SK-N-SH (cell line): ENCODE measurements at regions not wholly inside any gene's neighbourhood (a gene's known extent, or its start where the extent isn't known, plus 50 kb on each side); places are given as distances from the start of the nearest gene placed in this dataset.

Experiments
- CTCF ChIA-PET: fragments of 300-600, 350-600 bp; formaldehyde crosslinking; extraction: SDS; loops from one replicate; lab custom pipeline; 2021; lab: Yijun Ruan, JAX
- POLR2A ChIA-PET: fragments of 350-600 bp; sonication (Branson Sonifier 250); formaldehyde crosslinking; extraction: SDS; loops from one replicate; lab custom pipeline; 2020; ENCODE audit warnings: antibody characterized with exemption, inconsistent platforms; lab: Yijun Ruan, JAX
- DNase-seq: peaks from one replicate; pipeline ENCODE4 v3.0.0; 2012
- H2AFZ ChIP-seq: fragments of 200-600 bp; sonication (generic); 2 replicates; pipeline ENCODE4 v1.8.1; 2016; ENCODE audit warnings: antibody characterized with exemption, mild to moderate bottlenecking, low read depth
- H3F3A ChIP-seq: fragments of 200-600 bp; sonication (generic); replicated peaks from 2 replicates; pipeline ENCODE3; 2016; ENCODE audit warnings: antibody characterized with exemption, mild to moderate bottlenecking; ENCODE audit not compliant: insufficient read depth
- H3K27ac ChIP-seq, 2 experiments: fragments of 200-500 bp in 1 of 2; fragments of 200-600 bp in 1 of 2; sonication (Bioruptor generic) in 1 of 2; sonication (generic), shearing (Covaris generic) in 1 of 2; 2 replicates each; pipeline versions ENCODE4 v1.5.1 to v1.6.1; 2014 to 2016; ENCODE audit warnings: low read depth in 2 of 2, inconsistent platforms in 1 of 2, low read length in 1 of 2, mild to moderate bottlenecking in 1 of 2, mixed read lengths in 1 of 2
- H3K27me3 ChIP-seq: fragments of 200-600 bp; sonication (generic), shearing (Covaris generic); 2 replicates; pipeline ENCODE4 v1.6.1; 2016; ENCODE audit warnings: mixed run types; ENCODE audit not compliant: insufficient read depth
- H3K36me3 ChIP-seq, 2 experiments: fragments of 200-500 bp in 1 of 2; fragments of 200-600 bp in 1 of 2; sonication (Bioruptor generic) in 1 of 2; sonication (generic) in 1 of 2; replicated peaks in 1 of 2; 2 replicates each; pipeline versions ENCODE3 to v1.5.1; 2014 to 2016; ENCODE audit warnings: low read length in 1 of 2, mild to moderate bottlenecking in 1 of 2; ENCODE audit not compliant: insufficient read depth in 2 of 2, control insufficient read depth in 1 of 2
- H3K4me1 ChIP-seq, 2 experiments: fragments of 200-500 bp in 1 of 2; fragments of 200-600 bp in 1 of 2; sonication (Bioruptor generic) in 1 of 2; sonication (generic), shearing (Covaris generic) in 1 of 2; 2 replicates each; pipeline versions ENCODE4 v1.5.1 to v1.6.1; 2014 to 2016; ENCODE audit warnings: low read depth in 1 of 2, low read length in 1 of 2, mixed run types in 1 of 2; ENCODE audit not compliant: insufficient read depth in 2 of 2, control insufficient read depth in 1 of 2
- H3K4me2 ChIP-seq: fragments of 200-600 bp; sonication (generic), shearing (Covaris generic); 2 replicates; pipeline ENCODE4 v1.6.1; 2017; ENCODE audit warnings: mixed run types
- H3K4me3 ChIP-seq, 2 experiments: fragments of 200-500 bp in 1 of 2; fragments of 200-600 bp in 1 of 2; sonication (Bioruptor generic) in 1 of 2; sonication (generic), shearing (Covaris generic) in 1 of 2; 2 replicates each; pipeline versions ENCODE4 v1.5.1 to v1.8.1; 2014 to 2016; ENCODE audit warnings: low read depth in 2 of 2, inconsistent platforms in 1 of 2, low read length in 1 of 2, mild to moderate bottlenecking in 1 of 2, mixed read lengths in 1 of 2, moderate library complexity in 1 of 2
- H3K79me2 ChIP-seq: fragments of 200-600 bp; sonication (generic); 2 replicates; pipeline ENCODE4 v1.8.1; 2017; ENCODE audit warnings: mild to moderate bottlenecking; ENCODE audit not compliant: insufficient read depth
- H3K9ac ChIP-seq: fragments of 200-600 bp; sonication (generic); 2 replicates; pipeline ENCODE4 v1.6.1; 2017; ENCODE audit warnings: mixed run types
- H3K9me2 ChIP-seq: fragments of 200-600 bp; sonication (generic); 2 replicates; pipeline ENCODE4 v1.6.1; 2017; ENCODE audit warnings: mixed run types
- H3K9me3 ChIP-seq: fragments of 200-600 bp; sonication (generic); 2 replicates; pipeline ENCODE4 v1.6.1; 2017; ENCODE audit warnings: mixed run types, mild to moderate bottlenecking, moderate library complexity
- H4K20me1 ChIP-seq: fragments of 200-600 bp; sonication (generic); 2 replicates; pipeline ENCODE4 v1.6.1; 2017; ENCODE audit warnings: mild to moderate bottlenecking, mixed run types; ENCODE audit not compliant: insufficient read depth
- CHD2 ChIP-seq: fragments of 150-350 bp; IDR thresholded peaks from 2 replicates; pipeline ENCODE4 v1.6.1; 2018; ENCODE audit warnings: low read length; ENCODE audit not compliant: partially characterized antibody
- ELF1 ChIP-seq: IDR thresholded peaks from 2 replicates; pipeline ENCODE4 v1.4.0; 2012
- EP300 ChIP-seq, 2 experiments: IDR thresholded peaks; 2 replicates each; pipeline versions ENCODE4 v1.4.0 to v1.6.1; 2012; ENCODE audit warnings: borderline replicate concordance in 1 of 2, low read depth in 1 of 2, low read length in 1 of 2
- EZH2phosphoT487 ChIP-seq: fragments of 200-600 bp; sonication (generic); IDR thresholded peaks from 2 replicates; pipeline ENCODE4 v1.6.1; 2017; ENCODE audit warnings: low read depth, mixed run types, mild to moderate bottlenecking, antibody characterized with exemption, moderate library complexity, borderline replicate concordance
- FOSL2 ChIP-seq: IDR thresholded peaks from 2 replicates; pipeline ENCODE4 v1.4.0; 2012; ENCODE audit warnings: low read depth, mild to moderate bottlenecking, moderate library complexity, borderline replicate concordance
- FOXM1 ChIP-seq: IDR thresholded peaks from 2 replicates; pipeline ENCODE4 v1.4.0; 2012; ENCODE audit warnings: low read depth, mild to moderate bottlenecking
- GABPA ChIP-seq: IDR thresholded peaks from 2 replicates; pipeline ENCODE4 v1.4.0; 2012; ENCODE audit warnings: low read depth, mild to moderate bottlenecking
- GATA2 ChIP-seq: sonication (generic); formaldehyde crosslinking; IDR thresholded peaks from 2 replicates; pipeline ENCODE4 v1.5.0; 2020; ENCODE audit warnings: mild to moderate bottlenecking, missing genetic modification reagents
- MXI1 ChIP-seq: IDR thresholded peaks from 2 replicates; pipeline ENCODE4 v1.6.1; 2012; ENCODE audit warnings: mild to moderate bottlenecking, low read depth, low read length, improper control_type of control experiment
- NFIC ChIP-seq: IDR thresholded peaks from 2 replicates; pipeline ENCODE4 v1.4.0; 2012; ENCODE audit warnings: borderline replicate concordance
- RCOR1 ChIP-seq: fragments of 150-350 bp; IDR thresholded peaks from 2 replicates; pipeline ENCODE4 v1.6.1; 2017; ENCODE audit warnings: antibody characterized with exemption, low read length
- RFX5 ChIP-seq: IDR thresholded peaks from 2 replicates; pipeline ENCODE4 v1.6.1; 2012; ENCODE audit warnings: mild to moderate bottlenecking, improper control_type of control experiment, low read length
- SMC3 ChIP-seq: IDR thresholded peaks from 2 replicates; pipeline ENCODE4 v1.6.1; 2012; ENCODE audit warnings: low read depth, low read length, improper control_type of control experiment
- TAF1 ChIP-seq: IDR thresholded peaks from 2 replicates; pipeline ENCODE4 v1.6.1; 2012; ENCODE audit warnings: low read depth, mild to moderate bottlenecking, low read length, moderate library complexity, borderline replicate concordance
- WGBS: methylation state at CpG from one replicate; pipeline ENCODE4 v1.1.6; 2017; ENCODE audit warnings: low lambda C conversion rate; 5-methylcytosine and 5-hydroxymethylcytosine counted together
- TF ChIP-seq, protein P1 (sequence below): IDR thresholded peaks from 2 replicates; pipeline ENCODE4 v1.6.1; 2012; ENCODE audit warnings: mild to moderate bottlenecking, low read depth, low read length, moderate library complexity
- TF ChIP-seq, protein P2 (sequence below): fragments of 200-600 bp; sonication (generic); IDR thresholded peaks from 2 replicates; pipeline ENCODE4 v1.6.1; 2017; ENCODE audit warnings: antibody characterized with exemption, mild to moderate bottlenecking, moderate library complexity
- TF ChIP-seq, protein P3 (sequence below): fragments of 150-350 bp; IDR thresholded peaks from 2 replicates; pipeline ENCODE4 v1.6.1; 2017; ENCODE audit warnings: antibody characterized with exemption, low read length, low read depth, borderline replicate concordance
- TF ChIP-seq, protein P4 (sequence below): IDR thresholded peaks from 2 replicates; pipeline ENCODE4 v1.4.0; 2012; ENCODE audit warnings: low read depth, borderline replicate concordance

DNA sequence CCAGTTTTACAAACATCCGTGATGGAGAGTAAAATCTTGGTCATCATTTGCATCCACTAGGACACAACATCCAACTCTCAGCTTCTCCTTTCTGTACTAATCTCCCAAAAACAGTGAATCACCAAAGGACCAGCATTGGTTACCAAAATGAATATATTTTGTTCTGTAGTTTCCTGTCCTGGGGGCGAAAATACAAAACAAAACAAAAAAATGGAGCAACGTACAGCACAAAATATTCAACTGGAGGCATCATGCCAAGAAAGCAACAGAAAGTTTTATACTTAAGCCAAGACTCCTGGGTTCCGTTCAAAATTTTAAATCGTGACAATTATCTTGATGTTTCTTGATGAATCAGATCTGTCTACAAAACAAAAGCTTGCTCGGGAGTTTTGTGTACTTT is 126.6 kb upstream of the CCDC28A start:
- no peaks in the 10 kb centered on the region for H3K9me2 ChIP-seq
- no peaks in the 10 kb centered on the region for H3K27me3 ChIP-seq
- no peaks in the 10 kb centered on the region for H3K79me2 ChIP-seq
- H3F3A ChIP-seq, result no peaks in the 10 kb centered on the region
- DNase-seq, result no peak
- no peaks in the 10 kb centered on the region for H4K20me1 ChIP-seq
- H3K4me3 ChIP-seq, result no peak overlapping the region
- H2AFZ ChIP-seq, result no peak overlapping the region
- 10% methylated on average over 6 of the region's 6 CpGs for WGBS
- no peaks in the 10 kb centered on the region for H3K9me3 ChIP-seq
- no peak for TF ChIP-seq EP300 (IDR thresholded peaks at IDR 0.05; ENCODE audit: borderline replicate concordance in 1 of 2, low read depth in 1 of 2, low read length in 1 of 2)
- TF ChIP-seq NFIC, result no peak
- no peak for TF ChIP-seq GATA2 (CRISPR knock-in tag)
- no peak for TF ChIP-seq EZH2phosphoT487
- no peak for TF ChIP-seq FOSL2
- TF ChIP-seq, protein P1, sequence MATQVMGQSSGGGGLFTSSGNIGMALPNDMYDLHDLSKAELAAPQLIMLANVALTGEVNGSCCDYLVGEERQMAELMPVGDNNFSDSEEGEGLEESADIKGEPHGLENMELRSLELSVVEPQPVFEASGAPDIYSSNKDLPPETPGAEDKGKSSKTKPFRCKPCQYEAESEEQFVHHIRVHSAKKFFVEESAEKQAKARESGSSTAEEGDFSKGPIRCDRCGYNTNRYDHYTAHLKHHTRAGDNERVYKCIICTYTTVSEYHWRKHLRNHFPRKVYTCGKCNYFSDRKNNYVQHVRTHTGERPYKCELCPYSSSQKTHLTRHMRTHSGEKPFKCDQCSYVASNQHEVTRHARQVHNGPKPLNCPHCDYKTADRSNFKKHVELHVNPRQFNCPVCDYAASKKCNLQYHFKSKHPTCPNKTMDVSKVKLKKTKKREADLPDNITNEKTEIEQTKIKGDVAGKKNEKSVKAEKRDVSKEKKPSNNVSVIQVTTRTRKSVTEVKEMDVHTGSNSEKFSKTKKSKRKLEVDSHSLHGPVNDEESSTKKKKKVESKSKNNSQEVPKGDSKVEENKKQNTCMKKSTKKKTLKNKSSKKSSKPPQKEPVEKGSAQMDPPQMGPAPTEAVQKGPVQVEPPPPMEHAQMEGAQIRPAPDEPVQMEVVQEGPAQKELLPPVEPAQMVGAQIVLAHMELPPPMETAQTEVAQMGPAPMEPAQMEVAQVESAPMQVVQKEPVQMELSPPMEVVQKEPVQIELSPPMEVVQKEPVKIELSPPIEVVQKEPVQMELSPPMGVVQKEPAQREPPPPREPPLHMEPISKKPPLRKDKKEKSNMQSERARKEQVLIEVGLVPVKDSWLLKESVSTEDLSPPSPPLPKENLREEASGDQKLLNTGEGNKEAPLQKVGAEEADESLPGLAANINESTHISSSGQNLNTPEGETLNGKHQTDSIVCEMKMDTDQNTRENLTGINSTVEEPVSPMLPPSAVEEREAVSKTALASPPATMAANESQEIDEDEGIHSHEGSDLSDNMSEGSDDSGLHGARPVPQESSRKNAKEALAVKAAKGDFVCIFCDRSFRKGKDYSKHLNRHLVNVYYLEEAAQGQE, result no peak
- no peak for TF ChIP-seq FOXM1
- TF ChIP-seq, protein P2, sequence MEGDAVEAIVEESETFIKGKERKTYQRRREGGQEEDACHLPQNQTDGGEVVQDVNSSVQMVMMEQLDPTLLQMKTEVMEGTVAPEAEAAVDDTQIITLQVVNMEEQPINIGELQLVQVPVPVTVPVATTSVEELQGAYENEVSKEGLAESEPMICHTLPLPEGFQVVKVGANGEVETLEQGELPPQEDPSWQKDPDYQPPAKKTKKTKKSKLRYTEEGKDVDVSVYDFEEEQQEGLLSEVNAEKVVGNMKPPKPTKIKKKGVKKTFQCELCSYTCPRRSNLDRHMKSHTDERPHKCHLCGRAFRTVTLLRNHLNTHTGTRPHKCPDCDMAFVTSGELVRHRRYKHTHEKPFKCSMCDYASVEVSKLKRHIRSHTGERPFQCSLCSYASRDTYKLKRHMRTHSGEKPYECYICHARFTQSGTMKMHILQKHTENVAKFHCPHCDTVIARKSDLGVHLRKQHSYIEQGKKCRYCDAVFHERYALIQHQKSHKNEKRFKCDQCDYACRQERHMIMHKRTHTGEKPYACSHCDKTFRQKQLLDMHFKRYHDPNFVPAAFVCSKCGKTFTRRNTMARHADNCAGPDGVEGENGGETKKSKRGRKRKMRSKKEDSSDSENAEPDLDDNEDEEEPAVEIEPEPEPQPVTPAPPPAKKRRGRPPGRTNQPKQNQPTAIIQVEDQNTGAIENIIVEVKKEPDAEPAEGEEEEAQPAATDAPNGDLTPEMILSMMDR, result no peak
- TF ChIP-seq RFX5, result no peak
- TF ChIP-seq CHD2, result no peak
- TF ChIP-seq, protein P3, sequence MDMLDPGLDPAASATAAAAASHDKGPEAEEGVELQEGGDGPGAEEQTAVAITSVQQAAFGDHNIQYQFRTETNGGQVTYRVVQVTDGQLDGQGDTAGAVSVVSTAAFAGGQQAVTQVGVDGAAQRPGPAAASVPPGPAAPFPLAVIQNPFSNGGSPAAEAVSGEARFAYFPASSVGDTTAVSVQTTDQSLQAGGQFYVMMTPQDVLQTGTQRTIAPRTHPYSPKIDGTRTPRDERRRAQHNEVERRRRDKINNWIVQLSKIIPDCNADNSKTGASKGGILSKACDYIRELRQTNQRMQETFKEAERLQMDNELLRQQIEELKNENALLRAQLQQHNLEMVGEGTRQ, result no peak
- TF ChIP-seq GABPA, result no peak
- TF ChIP-seq, protein P4, sequence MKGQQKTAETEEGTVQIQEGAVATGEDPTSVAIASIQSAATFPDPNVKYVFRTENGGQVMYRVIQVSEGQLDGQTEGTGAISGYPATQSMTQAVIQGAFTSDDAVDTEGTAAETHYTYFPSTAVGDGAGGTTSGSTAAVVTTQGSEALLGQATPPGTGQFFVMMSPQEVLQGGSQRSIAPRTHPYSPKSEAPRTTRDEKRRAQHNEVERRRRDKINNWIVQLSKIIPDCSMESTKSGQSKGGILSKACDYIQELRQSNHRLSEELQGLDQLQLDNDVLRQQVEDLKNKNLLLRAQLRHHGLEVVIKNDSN, result no peak
- no peak for TF ChIP-seq SMC3
- TF ChIP-seq RCOR1, result no peak
- no peak for TF ChIP-seq TAF1
- no peak for TF ChIP-seq MXI1
- TF ChIP-seq ELF1, result no peak
- CTCF ChIA-PET, result no interaction called here
- no peaks in the 10 kb centered on the region; a peak in 1 of 4 replicates for H3K4me1 ChIP-seq
- no peak overlapping the region for H3K27ac ChIP-seq
- H3K36me3 ChIP-seq, result no peaks in the 10 kb centered on the region
- POLR2A ChIA-PET, result no interaction called here
- no peak overlapping the region for H3K4me2 ChIP-seq
- no peak overlapping the region for H3K9ac ChIP-seq
